ENCODE measurements at regions not wholly inside any gene's neighbourhood (a gene's known extent, or its start where the extent isn't known, plus 50 kb on each side); places are given as distances from the start of the nearest gene placed in this dataset.

- no peak overlapping the region for H3K4me3 Mint-ChIP-seq
- no peaks in the 10 kb centered on the region for H3K4me1 Mint-ChIP-seq
- CTCF ChIA-PET = no interaction called here
- H3K27me3 Mint-ChIP-seq = no peaks in the 10 kb centered on the region
- POLR2A ChIA-PET = no interaction called here
- peaks cover 6% of the 10 kb centered on the region for H3K9me3 Mint-ChIP-seq
- H3K27ac Mint-ChIP-seq = no peak overlapping the region
- H3K36me3 Mint-ChIP-seq (ENCODE audit: low read depth) = no peaks in the 10 kb centered on the region
- no peak for DNase-seq
Measured at GRCh38 chr22:48796310-48797015, 1031.2 kb downstream of the BRD1 start.

- no peak overlapping the region for H3K4me3 Mint-ChIP-seq
- H3K27me3 Mint-ChIP-seq = no peaks in the 10 kb centered on the region
- DNase-seq = no peak
- H3K4me1 Mint-ChIP-seq = no peaks in the 10 kb centered on the region
- H3K9me3 Mint-ChIP-seq = peaks cover 6% of the 10 kb centered on the region
- H3K27ac Mint-ChIP-seq = no peak overlapping the region
- POLR2A ChIA-PET = no interaction called here
- H3K36me3 Mint-ChIP-seq (ENCODE audit: low read depth) = no peaks in the 10 kb centered on the region
- CTCF ChIA-PET = no interaction called here
Measured at GRCh38 chr22:48795664-48796063, 1032.0 kb downstream of the BRD1 start.

- Mint-ChIP-seq H3K4me1 (no peaks in the 10 kb centered on the region), H3K4me3 (no peak overlapping the region), H3K9me3 (peaks cover 6% of the 10 kb centered on the region), H3K27me3 (no peaks in the 10 kb centered on the region), H3K36me3 (ENCODE audit: low read depth) (no peaks in the 10 kb centered on the region), H3K27ac (no peak overlapping the region)
- ChIA-PET CTCF (no interaction called here), POLR2A (no interaction called here)
- no peak for DNase-seq
Measured at GRCh38 chr22:48794906-48795305, 1032.8 kb downstream of the BRD1 start.

- H3K36me3 Mint-ChIP-seq (ENCODE audit: low read depth) = no peaks in the 10 kb centered on the region
- no peak overlapping the region for H3K27ac Mint-ChIP-seq
- H3K4me1 Mint-ChIP-seq = no peaks in the 10 kb centered on the region
- H3K9me3 Mint-ChIP-seq = peaks cover 6% of the 10 kb centered on the region
- POLR2A ChIA-PET = no interaction called here
- no peaks in the 10 kb centered on the region for H3K27me3 Mint-ChIP-seq
- no peak overlapping the region for H3K4me3 Mint-ChIP-seq
- CTCF ChIA-PET = no interaction called here
- no peak for DNase-seq
Measured at GRCh38 chr22:48793949-48794348, 1033.7 kb downstream of the BRD1 start.

- CTCF ChIA-PET = no interaction called here
- Mint-ChIP-seq H3K27me3 (no peaks in the 10 kb centered on the region), H3K27ac (no peak overlapping the region), H3K4me1 (no peaks in the 10 kb centered on the region), H3K4me3 (no peak overlapping the region), H3K9me3 (no peaks in the 10 kb centered on the region), H3K36me3 (ENCODE audit: low read depth) (no peaks in the 10 kb centered on the region)
- POLR2A ChIA-PET = no interaction called here
- no peak for DNase-seq
Measured at GRCh38 chr22:48786679-48786996, 1041.0 kb downstream of the BRD1 start.

- Mint-ChIP-seq H3K36me3 (ENCODE audit: low read depth) (no peaks in the 10 kb centered on the region), H3K27me3 (no peaks in the 10 kb centered on the region), H3K9me3 (no peaks in the 10 kb centered on the region), H3K27ac (no peak overlapping the region), H3K4me1 (no peaks in the 10 kb centered on the region), H3K4me3 (no peak overlapping the region)
- DNase-seq = no peak
- CTCF ChIA-PET = no interaction called here
- POLR2A ChIA-PET = no interaction called here
Measured at GRCh38 chr22:48785792-48786678, 1041.6 kb downstream of the BRD1 start.

GRCh38 chr22:48784701-48785503, 1042.8 kb downstream of the BRD1 start:
- H3K27me3 Mint-ChIP-seq = no peaks in the 10 kb centered on the region
- CTCF ChIA-PET = no interaction called here
- H3K9me3 Mint-ChIP-seq = no peaks in the 10 kb centered on the region
- no peaks in the 10 kb centered on the region for H3K4me1 Mint-ChIP-seq
- no peak overlapping the region for H3K27ac Mint-ChIP-seq
- POLR2A ChIA-PET = no interaction called here
- no peak for DNase-seq
- no peak overlapping the region for H3K4me3 Mint-ChIP-seq
- H3K36me3 Mint-ChIP-seq (ENCODE audit: low read depth) = no peaks in the 10 kb centered on the region

- CTCF ChIA-PET = no interaction called here
- H3K9me3 Mint-ChIP-seq = no peaks in the 10 kb centered on the region
- H3K36me3 Mint-ChIP-seq (ENCODE audit: low read depth) = no peaks in the 10 kb centered on the region
- H3K27ac Mint-ChIP-seq = no peak overlapping the region
- no peak overlapping the region for H3K4me3 Mint-ChIP-seq
- H3K27me3 Mint-ChIP-seq = no peaks in the 10 kb centered on the region
- POLR2A ChIA-PET = no interaction called here
- DNase-seq = no peak
- H3K4me1 Mint-ChIP-seq = no peaks in the 10 kb centered on the region
Measured at GRCh38 chr22:48783821-48784266, 1043.8 kb downstream of the BRD1 start.

GRCh38 chr22:48782811-48783511, 1044.7 kb downstream of the BRD1 start:
- Mint-ChIP-seq H3K36me3 (ENCODE audit: low read depth) (no peaks in the 10 kb centered on the region), H3K4me3 (no peak overlapping the region), H3K27ac (no peak overlapping the region), H3K9me3 (no peaks in the 10 kb centered on the region), H3K4me1 (no peaks in the 10 kb centered on the region), H3K27me3 (no peaks in the 10 kb centered on the region)
- CTCF ChIA-PET = no interaction called here
- DNase-seq = no peak
- POLR2A ChIA-PET = no interaction called here

GRCh38 chr22:48782326-48782725, 1045.3 kb downstream of the BRD1 start:
- CTCF ChIA-PET = no interaction called here
- Mint-ChIP-seq H3K9me3 (peaks cover under 1% of the 10 kb centered on the region), H3K4me3 (no peak overlapping the region), H3K27me3 (no peaks in the 10 kb centered on the region), H3K4me1 (no peaks in the 10 kb centered on the region), H3K36me3 (ENCODE audit: low read depth) (no peaks in the 10 kb centered on the region), H3K27ac (no peak overlapping the region)
- POLR2A ChIA-PET = no interaction called here
- DNase-seq = no peak

- ChIA-PET POLR2A (no interaction called here), CTCF (no interaction called here)
- no peak overlapping the region for H3K27ac Mint-ChIP-seq
- H3K9me3 Mint-ChIP-seq = peaks cover 6% of the 10 kb centered on the region
- H3K4me1 Mint-ChIP-seq = no peaks in the 10 kb centered on the region
- no peaks in the 10 kb centered on the region for H3K27me3 Mint-ChIP-seq
- H3K36me3 Mint-ChIP-seq (ENCODE audit: low read depth) = no peaks in the 10 kb centered on the region
- H3K4me3 Mint-ChIP-seq = no peak overlapping the region
- no peak for DNase-seq
Measured at GRCh38 chr22:48781868-48782267, 1045.8 kb downstream of the BRD1 start.

GRCh38 chr22:48781391-48781790, 1046.3 kb downstream of the BRD1 start:
- Mint-ChIP-seq H3K27ac (no peak overlapping the region), H3K9me3 (peaks cover 7% of the 10 kb centered on the region), H3K36me3 (ENCODE audit: low read depth) (no peaks in the 10 kb centered on the region), H3K4me3 (no peak overlapping the region), H3K4me1 (no peaks in the 10 kb centered on the region), H3K27me3 (no peaks in the 10 kb centered on the region)
- DNase-seq = no peak
- POLR2A ChIA-PET = no interaction called here
- CTCF ChIA-PET = no interaction called here

All from activated CD4-positive, alpha-beta T cell treated with anti-CD3 and anti-CD28 coated beads, Interleukin-2, amount 10 ng/mL, durations not matched to agents 7 days and 5 days (primary cell).